Omental fat pad (tissue), 3 donors: ENCODE measurements at regions not wholly inside any gene's neighbourhood (a gene's known extent, or its start where the extent isn't known, plus 50 kb on each side); places are given as distances from the start of the nearest gene placed in this dataset.
A peak's percentile ranks its signal among the peaks of the same experiment; 100 is the strongest.
"Not testable (repeated sequence)": the region's sequence is repeated elsewhere in the genome, so short reads cannot be mapped to it uniquely, and the experiment has no call there.

ENCODE experiments used
- ATAC-seq: fragments of 150-250 bp; one replicate; pipeline ENCODE4 v1.9.1; 2016; ENCODE audit warnings: mild to moderate bottlenecking, moderate library complexity; ENCODE audit not compliant: low FRiP score
- DNase-seq: peaks from one replicate; pipeline ENCODE4 v3.0.0-alpha.2; 2019; ENCODE audit warnings: low spot score
- TF ChIP-seq, protein P1 (sequence below), 3 donors: fragments of 450-650 bp; IDR thresholded peaks; one replicate each; pipeline ENCODE4 v1.5.1; 2016 to 2017; ENCODE audit warnings: antibody characterized with exemption in 3 of 3, mild to moderate bottlenecking in 3 of 3, moderate library complexity in 2 of 3

DNA sequence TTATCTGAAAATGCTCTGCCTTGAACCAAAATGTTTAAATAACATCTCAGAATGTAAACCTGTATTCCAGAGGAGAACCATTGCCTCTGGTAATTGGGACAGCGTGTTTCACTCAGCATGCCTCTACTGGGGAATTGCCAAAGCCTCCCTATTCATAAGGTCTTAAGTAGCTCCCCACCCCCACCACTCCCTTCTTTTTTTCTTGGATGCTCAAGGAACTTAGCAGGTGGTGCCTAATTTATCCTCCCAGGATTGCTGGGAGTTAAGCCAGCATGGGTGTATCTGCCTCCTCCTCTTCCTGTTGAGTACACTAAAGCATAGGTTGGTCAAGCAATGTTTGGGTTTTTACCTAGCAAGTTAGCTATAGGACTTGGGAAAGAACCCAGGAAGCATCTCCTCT lies 220.2 kb downstream of the DMAC1 start:
- no peak for ATAC-seq
- no peak for DNase-seq

DNA sequence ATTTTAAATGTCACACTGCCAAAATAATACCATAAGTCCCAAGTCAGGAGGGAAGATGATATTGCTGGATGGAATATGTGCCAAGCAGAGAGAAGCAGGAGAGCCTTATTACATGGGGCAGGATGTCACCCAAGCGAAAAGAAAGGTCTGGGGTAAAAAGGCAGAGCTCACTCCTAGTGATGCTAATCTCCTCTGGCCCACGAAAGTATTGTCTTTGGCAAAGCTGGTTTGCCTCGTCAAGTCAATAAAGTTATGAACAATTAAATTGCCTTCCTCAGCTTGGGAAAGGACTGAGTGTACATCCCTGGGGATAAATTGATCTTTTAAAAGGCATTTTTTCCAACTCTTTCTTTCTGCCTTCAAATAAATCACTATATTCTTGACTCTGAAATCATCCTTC lies 220.6 kb downstream of the DMAC1 start:
- DNase-seq (no peak), ATAC-seq (no peak)
- TF ChIP-seq, protein P1, sequence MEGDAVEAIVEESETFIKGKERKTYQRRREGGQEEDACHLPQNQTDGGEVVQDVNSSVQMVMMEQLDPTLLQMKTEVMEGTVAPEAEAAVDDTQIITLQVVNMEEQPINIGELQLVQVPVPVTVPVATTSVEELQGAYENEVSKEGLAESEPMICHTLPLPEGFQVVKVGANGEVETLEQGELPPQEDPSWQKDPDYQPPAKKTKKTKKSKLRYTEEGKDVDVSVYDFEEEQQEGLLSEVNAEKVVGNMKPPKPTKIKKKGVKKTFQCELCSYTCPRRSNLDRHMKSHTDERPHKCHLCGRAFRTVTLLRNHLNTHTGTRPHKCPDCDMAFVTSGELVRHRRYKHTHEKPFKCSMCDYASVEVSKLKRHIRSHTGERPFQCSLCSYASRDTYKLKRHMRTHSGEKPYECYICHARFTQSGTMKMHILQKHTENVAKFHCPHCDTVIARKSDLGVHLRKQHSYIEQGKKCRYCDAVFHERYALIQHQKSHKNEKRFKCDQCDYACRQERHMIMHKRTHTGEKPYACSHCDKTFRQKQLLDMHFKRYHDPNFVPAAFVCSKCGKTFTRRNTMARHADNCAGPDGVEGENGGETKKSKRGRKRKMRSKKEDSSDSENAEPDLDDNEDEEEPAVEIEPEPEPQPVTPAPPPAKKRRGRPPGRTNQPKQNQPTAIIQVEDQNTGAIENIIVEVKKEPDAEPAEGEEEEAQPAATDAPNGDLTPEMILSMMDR (IDR thresholded peaks at IDR 0.05) = no peak

More for the DNA sequence above, 220.2 kb downstream of the DMAC1 start:
- TF ChIP-seq, protein P1 (IDR thresholded peaks at IDR 0.05) = no peak

DNA sequence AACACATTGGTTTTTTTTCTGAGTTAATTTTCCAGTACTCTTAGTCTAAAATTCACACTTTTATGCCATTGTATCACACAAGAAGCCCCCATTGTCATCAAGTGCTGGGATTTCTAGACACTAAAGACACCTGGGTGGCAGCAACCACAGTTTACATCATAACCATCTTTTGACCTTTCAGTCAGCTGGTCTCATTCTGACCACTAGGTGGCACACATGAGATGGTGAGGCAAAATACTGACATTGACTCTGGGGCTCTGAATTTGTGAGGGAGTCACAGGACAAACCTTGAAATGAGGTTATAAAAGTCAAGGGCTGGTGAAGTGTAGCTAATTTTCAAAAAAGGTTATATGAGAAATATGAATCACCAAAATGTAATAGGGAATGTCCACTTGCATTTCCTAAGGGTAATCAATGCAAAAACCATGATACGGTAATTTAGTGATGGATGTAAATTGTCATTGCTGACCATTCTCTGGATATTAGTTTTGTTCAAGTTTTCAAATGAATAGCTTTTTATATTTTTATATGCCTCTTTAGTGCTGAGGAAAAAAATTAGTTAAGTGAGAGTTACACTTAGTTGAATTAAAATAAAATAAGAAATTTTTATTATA lies 229.4 kb downstream of the DMAC1 start:
- ATAC-seq = no peak
- TF ChIP-seq, protein P1 (IDR thresholded peaks at IDR 0.05) = peak in 2 of 3 donors; percentile 26 to 57
- peak; percentile 32 for DNase-seq

DNA sequence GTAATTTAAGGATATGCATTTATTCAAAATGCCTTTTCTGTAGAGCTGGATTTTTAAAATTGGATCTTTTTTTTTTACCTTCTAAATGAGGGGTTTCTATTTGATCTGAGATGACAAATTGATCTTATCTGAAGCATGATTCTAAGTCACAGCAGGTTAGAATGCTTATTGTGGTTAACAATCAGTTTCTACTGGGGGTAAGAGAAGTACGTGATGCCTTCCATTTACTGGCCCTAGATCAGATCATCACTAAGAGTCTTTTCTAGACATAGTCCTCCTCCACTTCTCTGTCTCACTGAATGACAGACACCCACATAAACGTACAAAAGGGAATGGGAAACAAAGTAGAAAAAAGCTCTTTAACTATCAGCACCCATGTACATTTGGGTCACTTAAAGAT lies 231.9 kb downstream of the DMAC1 start:
- TF ChIP-seq, protein P1 (IDR thresholded peaks at IDR 0.05) = no peak
- ATAC-seq (no peak), DNase-seq (no peak)

DNA sequence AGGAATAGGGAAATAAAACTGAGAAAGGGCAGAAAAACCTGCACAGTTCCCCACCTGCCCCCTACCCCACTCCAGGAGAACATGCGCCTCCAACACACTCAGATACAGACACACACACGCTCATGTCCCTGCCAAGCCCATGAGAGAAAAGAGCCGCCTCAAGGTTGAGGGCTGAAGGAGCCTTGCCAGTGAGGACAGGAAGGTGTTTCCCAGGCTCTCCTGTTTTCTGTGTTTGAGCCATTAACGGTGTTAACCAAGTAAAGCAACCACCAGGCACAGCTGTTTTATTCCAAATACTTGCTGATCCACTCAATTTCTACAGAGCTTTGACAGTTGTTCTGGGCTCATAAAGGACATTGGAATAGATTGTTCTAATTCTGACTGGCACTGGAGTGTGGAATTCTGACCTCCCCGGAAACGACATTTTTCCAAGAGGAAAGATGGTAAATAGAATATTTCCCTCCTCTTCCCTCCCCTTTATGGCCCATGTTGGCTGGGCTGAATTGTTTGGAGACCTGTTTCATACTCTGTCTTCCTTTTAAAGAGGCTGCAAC lies 238.0 kb downstream of the DMAC1 start:
- ATAC-seq = no peak
- TF ChIP-seq, protein P1 (IDR thresholded peaks at IDR 0.05) = no peak
- DNase-seq = no peak

DNA sequence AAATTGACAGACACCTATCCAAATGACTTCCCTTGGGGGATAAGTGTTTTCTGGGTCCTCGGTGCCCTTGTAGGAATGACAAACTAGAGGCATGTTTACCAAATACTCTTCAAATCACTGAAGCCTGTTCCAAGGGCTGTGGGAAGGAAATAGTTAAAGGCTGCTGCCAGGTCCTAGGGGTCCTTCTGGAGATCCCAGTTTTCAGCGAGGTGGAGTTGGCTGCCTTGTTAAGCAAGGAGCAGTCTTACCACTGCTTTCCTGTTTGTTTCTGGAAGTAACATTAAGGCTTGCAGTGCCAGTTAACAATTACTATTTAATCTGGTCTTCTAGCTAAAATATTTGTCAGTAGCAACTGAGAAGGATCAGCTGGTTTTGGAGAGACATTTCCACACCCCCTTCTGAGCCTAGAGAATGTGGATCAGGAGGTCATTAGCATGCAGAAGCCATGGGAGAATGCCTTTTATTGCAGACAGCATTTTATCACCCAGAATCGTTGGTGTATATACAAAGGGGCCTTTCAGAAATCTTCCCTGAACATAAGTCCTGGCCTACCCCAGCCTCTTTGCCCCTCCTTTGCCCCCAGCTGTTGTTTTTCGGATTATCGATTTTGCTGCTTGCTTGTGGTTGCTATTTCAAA lies 238.8 kb downstream of the DMAC1 start:
- DNase-seq (no peak), ATAC-seq (no peak)
- TF ChIP-seq, protein P1 (IDR thresholded peaks at IDR 0.05) = no peak

DNA sequence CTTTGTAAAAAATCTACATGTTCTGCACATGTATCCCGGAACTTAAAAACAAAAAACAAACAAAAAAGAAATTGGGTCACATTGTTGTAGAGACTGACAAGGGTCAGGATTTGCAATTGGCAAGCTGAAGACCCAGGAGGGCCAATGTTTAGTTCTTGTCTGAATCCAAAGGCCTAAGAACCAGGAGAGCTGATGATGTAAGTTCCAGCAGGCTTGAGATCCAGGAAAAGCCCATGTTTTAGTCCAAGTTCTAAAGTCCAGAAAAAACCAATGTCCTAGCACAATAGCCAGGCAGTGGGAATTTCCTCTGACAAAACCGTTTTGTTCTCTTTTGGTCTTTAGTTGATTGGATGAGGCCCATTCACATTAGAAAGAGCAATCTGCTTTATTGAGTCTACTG lies 244.9 kb downstream of the DMAC1 start:
- TF ChIP-seq, protein P1 (IDR thresholded peaks at IDR 0.05) = no peak
- ATAC-seq = no peak
- DNase-seq = no peak

DNA sequence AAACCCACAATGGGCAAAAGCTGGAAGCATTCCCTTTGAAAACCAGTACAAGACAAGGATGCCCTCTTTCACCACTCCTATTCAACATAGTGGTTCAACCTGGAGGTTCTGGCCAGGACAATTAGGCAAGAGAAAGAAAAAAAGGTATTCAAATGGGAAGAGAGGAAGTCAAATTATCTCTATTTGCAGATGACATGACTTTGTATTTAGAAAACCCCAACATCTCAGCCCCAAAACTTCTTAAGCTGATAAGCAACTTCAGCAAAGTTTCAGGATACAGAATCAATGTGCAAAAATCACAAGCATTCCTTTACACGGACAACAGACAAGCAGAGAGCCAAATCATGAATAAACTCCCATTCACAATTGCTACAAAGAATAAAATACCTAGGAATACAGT lies 246.9 kb downstream of the DMAC1 start:
- DNase-seq, ATAC-seq: not testable (repeated sequence)
